Adrenal gland (tissue), 9 donors: ENCODE measurements at regions not wholly inside any gene's neighbourhood (a gene's known extent, or its start where the extent isn't known, plus 50 kb on each side); places are given as distances from the start of the nearest gene placed in this dataset.

Experiments
- DNase-seq, 7 donors: peaks; one replicate each; pipeline ENCODE4 v3.0.0-alpha.2; 2019 to 2020
- H3K27ac ChIP-seq, 5 donors: fragments of 200-600 bp; sonication (generic) in 4 of 5; 1 replicate in 3 of 5; 2 replicates in 2 of 5; pipeline versions ENCODE4 v1.5.1 to v1.8.0; 2016 to 2020; ENCODE audit warnings: mild to moderate bottlenecking in 1 of 5
- H3K27me3 ChIP-seq: fragments of 200-600 bp; 2 replicates; pipeline ENCODE4 v1.8.0; 2021
- H3K36me3 ChIP-seq, 2 donors: fragments of 200-600 bp; replicated peaks in 1 of 2; 1 replicate in 1 of 2; 2 replicates in 1 of 2; pipeline versions ENCODE4 v1.5.1 to v1.8.0; 2018 to 2022
- H3K4me1 ChIP-seq, 2 donors: fragments of 200-600 bp; replicated peaks in 1 of 2; 1 replicate in 1 of 2; 2 replicates in 1 of 2; pipeline versions ENCODE4 v1.5.1 to v1.8.0; 2018 to 2021
- H3K4me3 ChIP-seq, 4 donors: fragments of 200-600 bp; sonication (generic) in 3 of 4; one replicate each; pipeline ENCODE4 v1.5.1; 2016 to 2018
- H3K9me3 ChIP-seq, 3 donors: fragments of 200-600 bp; sonication (generic) in 1 of 3; replicated peaks in 1 of 3; 1 replicate in 2 of 3; 2 replicates in 1 of 3; pipeline versions ENCODE4 v1.5.1 to v1.8.0; 2016 to 2021
- POLR2A ChIP-seq, 2 donors: fragments of 450-650 bp; IDR thresholded peaks; one replicate each; pipeline ENCODE4 v1.6.1; 2017; ENCODE audit warnings: antibody characterized with exemption in 2 of 2, mild to moderate bottlenecking in 2 of 2, moderate library complexity in 1 of 2
- WGBS, 4 donors: extraction: QIAGEN DNeasy Blood & Tissue Kit in 2 of 4; methylation state at CpG; one replicate each; pipeline versions ENCODE4 v1.1.5 to v1.1.7; 2013 to 2017; 5-methylcytosine and 5-hydroxymethylcytosine counted together
- intact Hi-C, 2 donors: fragments of 100-400 bp; cut with DNase I; formaldehyde crosslinking; loops; one replicate each; pipeline versions ENCODE4 v1.14.1 to v1.15.0; 2022 to 2023
- TF ChIP-seq, protein P1 (sequence below), 6 experiments: fragments of 450-650 bp in 4 of 6; fragments of 200-600 bp in 2 of 6; sonication (generic) in 1 of 6; IDR thresholded peaks; 1 replicate in 5 of 6; 2 replicates in 1 of 6; pipeline versions ENCODE4 v1.5.1 to v1.8.0; 2016 to 2021; ENCODE audit warnings: antibody characterized with exemption in 6 of 6, mild to moderate bottlenecking in 2 of 6, moderate library complexity in 1 of 6
- donor health status: healthy with polysubstance abuse.
- donor health status: Bipolar disorder and iron deficiency.
- donor health status: DM: yes; HTN: yes; CAD: no.
- donor health status: DM: no; HTN: no; CAD: no.
- donor health status: DM: no; HTN: no; CAD: no.

DNA sequence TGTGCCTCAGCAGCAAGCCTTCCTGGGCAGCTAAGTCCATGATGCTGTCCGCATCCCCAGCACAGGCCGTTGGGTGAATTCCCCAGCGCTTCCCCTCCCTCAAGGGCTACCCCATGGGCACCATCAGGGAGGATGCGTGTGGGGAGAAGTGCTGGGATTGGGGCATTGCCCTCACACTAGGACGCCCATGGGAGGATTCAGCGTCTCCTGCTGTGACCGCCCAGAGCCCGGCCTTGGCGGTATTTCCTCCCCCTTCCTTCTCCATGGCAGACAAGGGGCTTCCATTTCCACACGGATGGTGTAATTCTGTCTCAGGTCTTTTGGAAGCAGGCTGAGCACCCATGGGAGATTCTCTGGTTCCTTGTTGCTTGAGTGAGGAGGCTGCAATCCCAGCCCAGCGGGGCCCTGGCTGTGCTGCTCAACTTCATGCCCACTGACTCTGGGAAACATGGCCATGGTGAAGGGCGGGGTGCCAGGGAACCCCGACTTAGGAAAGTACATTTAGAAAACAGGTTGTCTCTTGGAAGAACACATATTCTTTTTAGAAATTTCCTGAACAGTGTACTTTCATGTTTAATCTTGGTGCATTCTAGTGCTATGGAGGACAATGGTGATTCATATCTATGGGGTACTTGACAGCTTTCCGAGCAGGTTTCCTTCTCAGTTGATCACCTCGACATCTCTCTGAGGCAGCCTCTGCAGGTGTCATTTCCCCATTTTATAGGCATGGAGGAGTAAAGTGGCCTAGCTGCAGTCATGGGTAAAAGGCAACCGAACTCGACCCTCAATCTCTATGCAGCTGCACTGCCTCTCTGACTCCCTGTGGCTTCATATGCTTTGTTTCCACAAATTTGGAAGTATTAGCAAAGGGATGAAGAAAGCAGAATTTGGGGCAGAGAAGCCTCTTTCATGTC is 178.2 kb upstream of the CST7 start:
- no peak for TF ChIP-seq POLR2A (IDR thresholded peaks at IDR 0.05)
- TF ChIP-seq, protein P1, sequence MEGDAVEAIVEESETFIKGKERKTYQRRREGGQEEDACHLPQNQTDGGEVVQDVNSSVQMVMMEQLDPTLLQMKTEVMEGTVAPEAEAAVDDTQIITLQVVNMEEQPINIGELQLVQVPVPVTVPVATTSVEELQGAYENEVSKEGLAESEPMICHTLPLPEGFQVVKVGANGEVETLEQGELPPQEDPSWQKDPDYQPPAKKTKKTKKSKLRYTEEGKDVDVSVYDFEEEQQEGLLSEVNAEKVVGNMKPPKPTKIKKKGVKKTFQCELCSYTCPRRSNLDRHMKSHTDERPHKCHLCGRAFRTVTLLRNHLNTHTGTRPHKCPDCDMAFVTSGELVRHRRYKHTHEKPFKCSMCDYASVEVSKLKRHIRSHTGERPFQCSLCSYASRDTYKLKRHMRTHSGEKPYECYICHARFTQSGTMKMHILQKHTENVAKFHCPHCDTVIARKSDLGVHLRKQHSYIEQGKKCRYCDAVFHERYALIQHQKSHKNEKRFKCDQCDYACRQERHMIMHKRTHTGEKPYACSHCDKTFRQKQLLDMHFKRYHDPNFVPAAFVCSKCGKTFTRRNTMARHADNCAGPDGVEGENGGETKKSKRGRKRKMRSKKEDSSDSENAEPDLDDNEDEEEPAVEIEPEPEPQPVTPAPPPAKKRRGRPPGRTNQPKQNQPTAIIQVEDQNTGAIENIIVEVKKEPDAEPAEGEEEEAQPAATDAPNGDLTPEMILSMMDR (IDR thresholded peaks at IDR 0.05) = no peak
- H3K9me3 ChIP-seq = no peaks in the 10 kb centered on the region
- DNase-seq = no peak
- no peak overlapping the region for H3K4me3 ChIP-seq
- WGBS, 4 donors = 78 to 91% (median 84%) methylated on average over 9 to 17 of the region's 17 CpGs
- H3K36me3 ChIP-seq = no peaks in the 10 kb centered on the region
- no peaks in the 10 kb centered on the region for H3K4me1 ChIP-seq
- intact Hi-C loops = no loop called here
- H3K27ac ChIP-seq = no peak overlapping the region
- H3K27me3 ChIP-seq = no peaks in the 10 kb centered on the region

DNA sequence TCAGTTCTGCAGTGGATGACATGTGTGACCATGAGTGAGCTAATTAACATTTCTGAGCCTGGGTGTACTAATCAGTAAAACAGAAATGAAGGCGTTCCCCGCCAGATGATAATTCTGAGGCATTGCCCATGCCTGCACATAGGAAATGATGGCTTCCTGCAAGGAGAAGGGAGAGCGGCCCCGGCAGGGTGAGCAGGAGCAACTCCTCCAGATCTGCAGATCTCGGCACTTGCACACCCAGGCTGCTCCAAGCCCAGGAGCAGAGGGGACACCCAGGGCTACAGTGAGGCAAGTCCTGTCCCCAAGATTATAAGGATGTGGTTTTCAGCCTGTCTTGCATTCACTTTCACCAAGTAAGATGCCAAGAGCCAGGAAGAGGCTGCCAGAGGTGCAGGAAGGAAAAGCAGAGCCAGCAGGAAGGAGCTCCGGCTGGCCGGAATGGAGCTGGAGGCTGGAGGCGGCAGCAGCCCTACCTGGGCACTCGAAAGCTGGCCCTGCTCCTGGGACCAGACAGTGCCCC is 177.5 kb upstream of the CST7 start:
- no peaks in the 10 kb centered on the region for H3K9me3 ChIP-seq
- no peaks in the 10 kb centered on the region for H3K27me3 ChIP-seq
- whole genome bisulfite sequencing, 4 donors = 54 to 65% (median 56%) methylated on average over 7 to 9 of the region's 9 CpGs
- H3K27ac ChIP-seq = no peak overlapping the region
- DNase-seq = peak in 1 of 7 donors; percentile 31
- TF ChIP-seq, protein P1 (IDR thresholded peaks at IDR 0.05) = no peak
- no peak for TF ChIP-seq POLR2A (IDR thresholded peaks at IDR 0.05)
- H3K36me3 ChIP-seq = no peaks in the 10 kb centered on the region
- no peak overlapping the region for H3K4me3 ChIP-seq
- no peaks in the 10 kb centered on the region for H3K4me1 ChIP-seq
- intact Hi-C loops = no loop called here

DNA sequence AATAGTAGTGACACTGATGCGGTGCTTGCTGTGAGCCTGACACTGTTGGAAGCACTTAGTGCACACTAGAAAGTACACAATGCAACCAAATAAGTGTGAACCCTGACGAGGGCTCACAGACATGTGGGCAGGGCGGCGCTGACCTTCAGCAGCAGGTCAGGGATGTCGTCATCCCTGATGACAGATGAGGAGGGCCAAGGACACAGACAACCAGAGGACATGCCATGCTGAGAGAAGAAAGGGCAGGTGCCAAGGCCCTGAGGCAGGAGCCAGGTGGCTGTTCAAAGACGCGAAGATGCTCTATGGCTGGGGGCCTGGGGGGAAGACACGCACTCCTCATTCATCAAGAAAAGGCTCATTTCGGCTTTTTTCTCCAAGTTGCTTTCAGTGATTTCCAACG is 176.4 kb upstream of the CST7 start:
- Histone ChIP-seq H3K4me1 (no peaks in the 10 kb centered on the region), H3K27ac (no peak overlapping the region), H3K9me3 (no peaks in the 10 kb centered on the region), H3K27me3 (no peaks in the 10 kb centered on the region), H3K4me3 (no peak overlapping the region), H3K36me3 (no peaks in the 10 kb centered on the region)
- WGBS, 4 donors = 56 to 72% (median 61%) methylated on average over 10 of the region's 10 CpGs
- peak in 1 of 7 donors; percentile 17 for DNase-seq
- TF ChIP-seq POLR2A (IDR thresholded peaks at IDR 0.05) = no peak
- TF ChIP-seq, protein P1 (IDR thresholded peaks at IDR 0.05) = no peak
- intact Hi-C loops = no loop called here

DNA sequence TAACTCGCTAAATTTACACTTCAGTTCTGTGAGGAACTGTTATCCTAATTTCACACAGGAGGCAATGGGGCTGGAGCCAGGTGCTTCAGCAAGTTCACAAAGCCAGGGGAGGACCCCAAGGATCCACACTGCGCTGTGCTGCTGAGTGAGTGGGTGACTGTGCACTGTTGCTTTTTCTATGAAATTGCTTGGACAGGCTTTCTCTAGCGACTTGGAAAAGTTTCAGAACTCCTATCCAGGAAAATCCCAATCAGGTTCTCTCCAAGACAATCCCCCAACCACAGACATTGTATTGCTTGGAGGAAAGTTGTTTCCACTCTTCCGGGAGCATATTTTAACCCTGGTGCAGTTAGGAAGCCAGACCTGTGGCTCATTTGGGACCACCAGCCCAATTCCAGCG is 175.9 kb upstream of the CST7 start:
- TF ChIP-seq, protein P1 (IDR thresholded peaks at IDR 0.05) = no peak
- no peak for TF ChIP-seq POLR2A (IDR thresholded peaks at IDR 0.05)
- H3K9me3 ChIP-seq = no peaks in the 10 kb centered on the region
- no peak for DNase-seq
- H3K4me3 ChIP-seq = no peak overlapping the region
- WGBS, 4 donors = 75 to 83% (median 80%) methylated on average over 5 of the region's 5 CpGs
- H3K36me3 ChIP-seq = no peaks in the 10 kb centered on the region
- H3K27ac ChIP-seq = no peak overlapping the region
- intact Hi-C loops = no loop called here
- no peaks in the 10 kb centered on the region for H3K27me3 ChIP-seq
- no peaks in the 10 kb centered on the region for H3K4me1 ChIP-seq
